Fibroblast of the aortic adventitia (primary cell): ENCODE measurements at regions not wholly inside any gene's neighbourhood (a gene's known extent, or its start where the extent isn't known, plus 50 kb on each side); places are given as distances from the start of the nearest gene placed in this dataset.

Experiments used
- DNase-seq: peaks from one replicate; pipeline ENCODE4 v3.0.0-alpha.2; 2010; ENCODE audit warnings: low read depth
- H3K4me3 ChIP-seq: 2 replicates; pipeline ENCODE4 v1.5.1; 2011; ENCODE audit warnings: low read depth, mild to moderate bottlenecking, control low read depth, low read length, moderate library complexity
- CTCF ChIP-seq: IDR thresholded peaks from 2 replicates; pipeline ENCODE4 v1.5.1; 2011; ENCODE audit warnings: mild to moderate bottlenecking, low read length, control low read depth, inconsistent platforms; ENCODE audit not compliant: insufficient read depth

GRCh38 chr11:109749476-109749875, 327.5 kb downstream of the C11orf87 start:
- no peak overlapping the region for H3K4me3 ChIP-seq
- no peak for DNase-seq
- TF ChIP-seq CTCF: no peak

- TF ChIP-seq CTCF: no peak
- no peak for DNase-seq
- no peak overlapping the region for H3K4me3 ChIP-seq
These were observed 329.0 kb downstream of the C11orf87 start for GRCh38 chr11:109750964-109751363.

GRCh38 chr11:109752212-109752825, 330.3 kb downstream of the C11orf87 start:
- TF ChIP-seq CTCF: no peak
- DNase-seq: peak; percentile 24
- no peak overlapping the region for H3K4me3 ChIP-seq

- peak; percentile 19 for DNase-seq
- no peak for TF ChIP-seq CTCF
- H3K4me3 ChIP-seq: no peak overlapping the region
These were observed 334.5 kb downstream of the C11orf87 start for GRCh38 chr11:109756521-109756920.

- DNase-seq: no peak
- no peak overlapping the region for H3K4me3 ChIP-seq
- no peak for TF ChIP-seq CTCF
These were observed 335.0 kb downstream of the C11orf87 start for GRCh38 chr11:109756951-109757350.

GRCh38 chr11:109762546-109762945, 330.6 kb upstream of the ZC3H12C start:
- no peak for DNase-seq
- TF ChIP-seq CTCF: no peak

GRCh38 chr11:109765709-109766311, 327.4 kb upstream of the ZC3H12C start:
- H3K4me3 ChIP-seq: no peak overlapping the region
- DNase-seq: no peak
- TF ChIP-seq CTCF: no peak

More at GRCh38 chr11:109762546-109762945, 330.6 kb upstream of the ZC3H12C start:
- H3K4me3 ChIP-seq: no peak overlapping the region
